ENCODE measurements at regions not wholly inside any gene's neighbourhood (a gene's known extent, or its start where the extent isn't known, plus 50 kb on each side); places are given as distances from the start of the nearest gene placed in this dataset.

GRCh38 chr16:75806487-75806886, 80.2 kb upstream of the CPHXL start:
- TF ChIP-seq CTCF (IDR thresholded peaks at IDR 0.05; ENCODE audit: low read depth, low read length), result no peak
- no peak for TF ChIP-seq POLR2A (IDR thresholded peaks at IDR 0.05; ENCODE audit: extremely low read depth, insufficient read length)

All from NB4 (cell line).